Esophagus muscularis mucosa (tissue), 4 donors: ENCODE measurements at regions not wholly inside any gene's neighbourhood (a gene's known extent, or its start where the extent isn't known, plus 50 kb on each side); places are given as distances from the start of the nearest gene placed in this dataset.

Source experiments
- DNase-seq: peaks from one replicate; pipeline ENCODE4 v3.0.0-alpha.2; 2017; ENCODE audit errors: extremely low spot score
- H3K27ac ChIP-seq, 4 donors: fragments of 200-600 bp; sonication (generic); replicated peaks in 1 of 4; 1 replicate in 3 of 4; 2 replicates in 1 of 4; pipeline ENCODE4 v1.5.1; 2016 to 2019; ENCODE audit warnings: mild to moderate bottlenecking in 1 of 4
- H3K27me3 ChIP-seq, 4 donors: fragments of 200-600 bp; sonication (generic); one replicate each; pipeline versions ENCODE4 v1.5.1 to v1.6.0; 2016 to 2019
- H3K36me3 ChIP-seq, 4 donors: fragments of 200-600 bp; sonication (generic); one replicate each; pipeline ENCODE4 v1.5.1; 2016 to 2019
- H3K4me1 ChIP-seq, 4 donors: fragments of 200-600 bp; sonication (generic); one replicate each; pipeline ENCODE4 v1.5.1; 2016 to 2019
- H3K4me3 ChIP-seq, 4 donors: fragments of 200-600 bp; sonication (generic); 1 replicate in 2 of 4; 2 replicates in 2 of 4; pipeline ENCODE4 v1.5.1; 2016 to 2019; ENCODE audit warnings: mild to moderate bottlenecking in 4 of 4, moderate library complexity in 1 of 4
- H3K9me3 ChIP-seq, 4 donors: fragments of 200-600 bp; sonication (generic); 1 replicate in 3 of 4; 2 replicates in 1 of 4; pipeline ENCODE4 v1.5.1; 2016 to 2019
- EP300 ChIP-seq: sonication (generic); formaldehyde crosslinking; IDR thresholded peaks from one replicate; pipeline ENCODE4 v1.6.1; 2017; ENCODE audit warnings: antibody characterized with exemption
- POLR2A ChIP-seq: fragments of 450-650 bp; IDR thresholded peaks from one replicate; pipeline ENCODE4 v1.6.1; 2017; ENCODE audit warnings: antibody characterized with exemption, moderate library complexity, mild to moderate bottlenecking, low read depth
- POLR2AphosphoS5 ChIP-seq, 2 donors: sonication (generic); formaldehyde crosslinking; IDR thresholded peaks; one replicate each; pipeline ENCODE4 v1.6.1; 2017; ENCODE audit warnings: antibody characterized with exemption in 2 of 2
- WGBS: methylation state at CpG from one replicate; pipeline ENCODE4 v1.1.5; 2018; 5-methylcytosine and 5-hydroxymethylcytosine counted together
- intact Hi-C: fragments of 100-400 bp; cut with DNase I; formaldehyde crosslinking; loops from one replicate; pipeline ENCODE4 v1.15.1; 2023
- TF ChIP-seq, protein P1 (sequence below), 3 experiments: fragments of 200-600 bp in 2 of 3; fragments of 450-650 bp in 1 of 3; sonication (generic) in 2 of 3; IDR thresholded peaks; one replicate each; pipeline ENCODE4 v1.5.1; 2017 to 2019; ENCODE audit warnings: antibody characterized with exemption in 3 of 3, mild to moderate bottlenecking in 2 of 3, moderate library complexity in 1 of 3

DNA sequence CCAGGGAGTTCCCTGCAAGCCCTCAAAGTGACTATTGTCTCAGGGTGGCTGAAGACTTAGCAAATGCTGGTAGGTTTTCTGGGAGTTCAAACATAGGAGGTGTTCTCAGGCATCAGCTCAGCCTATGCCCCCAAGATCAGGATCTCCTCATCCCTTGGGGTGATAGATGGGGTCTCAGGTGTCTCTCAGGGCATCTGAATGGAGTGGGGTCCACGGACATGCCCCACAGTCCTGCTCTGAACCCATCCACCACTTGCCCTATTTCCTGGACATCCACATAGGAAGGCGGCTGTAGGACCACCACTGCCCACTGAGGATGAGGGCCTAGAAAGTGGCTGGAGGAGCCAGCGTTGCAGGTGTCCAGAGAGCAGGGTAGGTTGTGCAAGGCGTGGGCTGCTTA is 287.0 kb upstream of the CXCR4 start:
- Histone ChIP-seq H3K27me3 (peaks cover 0 to 31% (median 0%) of the 10 kb centered on the region in 4 donors), H3K4me3 (no peak overlapping the region), H3K9me3 (no peaks in the 10 kb centered on the region), H3K27ac (no peak overlapping the region), H3K36me3 (no peaks in the 10 kb centered on the region), H3K4me1 (peaks cover 0 to 7% (median 3%) of the 10 kb centered on the region in 4 donors)
- no peak for DNase-seq
- WGBS = 88% methylated on average over 2 of the region's 4 CpGs
- intact Hi-C loops = no loop called here
- TF ChIP-seq POLR2AphosphoS5 (IDR thresholded peaks at IDR 0.05) (no peak), POLR2A (no peak), EP300 (no peak)
- TF ChIP-seq, protein P1, sequence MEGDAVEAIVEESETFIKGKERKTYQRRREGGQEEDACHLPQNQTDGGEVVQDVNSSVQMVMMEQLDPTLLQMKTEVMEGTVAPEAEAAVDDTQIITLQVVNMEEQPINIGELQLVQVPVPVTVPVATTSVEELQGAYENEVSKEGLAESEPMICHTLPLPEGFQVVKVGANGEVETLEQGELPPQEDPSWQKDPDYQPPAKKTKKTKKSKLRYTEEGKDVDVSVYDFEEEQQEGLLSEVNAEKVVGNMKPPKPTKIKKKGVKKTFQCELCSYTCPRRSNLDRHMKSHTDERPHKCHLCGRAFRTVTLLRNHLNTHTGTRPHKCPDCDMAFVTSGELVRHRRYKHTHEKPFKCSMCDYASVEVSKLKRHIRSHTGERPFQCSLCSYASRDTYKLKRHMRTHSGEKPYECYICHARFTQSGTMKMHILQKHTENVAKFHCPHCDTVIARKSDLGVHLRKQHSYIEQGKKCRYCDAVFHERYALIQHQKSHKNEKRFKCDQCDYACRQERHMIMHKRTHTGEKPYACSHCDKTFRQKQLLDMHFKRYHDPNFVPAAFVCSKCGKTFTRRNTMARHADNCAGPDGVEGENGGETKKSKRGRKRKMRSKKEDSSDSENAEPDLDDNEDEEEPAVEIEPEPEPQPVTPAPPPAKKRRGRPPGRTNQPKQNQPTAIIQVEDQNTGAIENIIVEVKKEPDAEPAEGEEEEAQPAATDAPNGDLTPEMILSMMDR (IDR thresholded peaks at IDR 0.05) = no peak

DNA sequence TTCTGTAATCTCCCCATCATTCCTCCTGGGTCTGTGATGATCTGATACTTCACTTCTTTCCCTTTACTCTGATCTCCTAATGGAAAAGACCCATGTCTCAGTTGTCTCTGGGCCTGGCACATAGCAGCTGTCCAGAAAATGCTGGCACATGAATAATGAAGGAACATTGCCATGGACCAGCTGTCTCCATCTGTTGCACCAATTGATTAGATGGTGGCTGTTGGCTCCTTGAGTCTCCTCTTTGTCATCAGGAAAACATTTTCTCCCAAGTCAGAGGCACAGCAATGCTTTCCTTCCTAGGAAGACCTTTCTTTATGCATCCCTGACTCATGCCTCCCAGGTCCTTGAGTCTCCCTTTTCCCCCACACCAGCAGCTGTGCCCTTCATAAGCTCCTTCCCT is 286.2 kb upstream of the CXCR4 start:
- intact Hi-C loops = no loop called here
- TF ChIP-seq EP300 = no peak
- no peak for TF ChIP-seq POLR2AphosphoS5 (IDR thresholded peaks at IDR 0.05)
- TF ChIP-seq POLR2A = no peak
- H3K9me3 ChIP-seq = no peaks in the 10 kb centered on the region
- no peak overlapping the region for H3K27ac ChIP-seq
- no peak for DNase-seq
- no peaks in the 10 kb centered on the region for H3K36me3 ChIP-seq
- H3K4me1 ChIP-seq = peaks cover 0 to 7% (median 3%) of the 10 kb centered on the region in 4 donors
- no peak overlapping the region for H3K4me3 ChIP-seq
- peaks cover 0 to 34% (median 0%) of the 10 kb centered on the region in 4 donors for H3K27me3 ChIP-seq

DNA sequence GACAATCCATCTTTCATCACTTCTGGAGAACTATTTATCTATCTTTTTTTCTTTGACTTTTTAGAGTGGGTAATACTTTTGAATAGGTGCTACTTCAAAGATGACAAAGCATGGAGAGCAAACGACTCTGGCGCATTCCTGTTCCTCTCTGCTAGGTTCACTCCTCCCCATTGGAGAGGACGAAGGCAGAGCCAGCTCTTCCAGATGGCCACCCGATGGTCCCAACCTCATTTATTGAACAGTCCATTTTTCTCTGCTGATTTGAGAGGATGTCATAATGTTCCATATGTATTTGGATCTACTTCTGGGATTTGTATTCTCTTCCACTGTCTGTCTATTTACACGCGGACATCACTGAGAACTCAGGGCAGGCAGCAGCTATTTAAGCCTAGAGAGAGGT is 284.3 kb upstream of the CXCR4 start:
- TF ChIP-seq POLR2AphosphoS5 (IDR thresholded peaks at IDR 0.05) = no peak
- TF ChIP-seq, protein P1 (IDR thresholded peaks at IDR 0.05) = no peak
- no peak for TF ChIP-seq POLR2A
- TF ChIP-seq EP300 = no peak
- intact Hi-C loops = no loop called here
- H3K4me3 ChIP-seq = no peak overlapping the region
- H3K36me3 ChIP-seq = no peaks in the 10 kb centered on the region
- 49% methylated on average over 6 of the region's 6 CpGs for WGBS
- H3K27ac ChIP-seq = no peak overlapping the region
- H3K27me3 ChIP-seq = peaks cover 0 to 26% (median 0%) of the 10 kb centered on the region in 4 donors
- no peak for DNase-seq
- peaks cover 0 to 7% (median 3%) of the 10 kb centered on the region in 4 donors for H3K4me1 ChIP-seq
- H3K9me3 ChIP-seq = no peaks in the 10 kb centered on the region

DNA sequence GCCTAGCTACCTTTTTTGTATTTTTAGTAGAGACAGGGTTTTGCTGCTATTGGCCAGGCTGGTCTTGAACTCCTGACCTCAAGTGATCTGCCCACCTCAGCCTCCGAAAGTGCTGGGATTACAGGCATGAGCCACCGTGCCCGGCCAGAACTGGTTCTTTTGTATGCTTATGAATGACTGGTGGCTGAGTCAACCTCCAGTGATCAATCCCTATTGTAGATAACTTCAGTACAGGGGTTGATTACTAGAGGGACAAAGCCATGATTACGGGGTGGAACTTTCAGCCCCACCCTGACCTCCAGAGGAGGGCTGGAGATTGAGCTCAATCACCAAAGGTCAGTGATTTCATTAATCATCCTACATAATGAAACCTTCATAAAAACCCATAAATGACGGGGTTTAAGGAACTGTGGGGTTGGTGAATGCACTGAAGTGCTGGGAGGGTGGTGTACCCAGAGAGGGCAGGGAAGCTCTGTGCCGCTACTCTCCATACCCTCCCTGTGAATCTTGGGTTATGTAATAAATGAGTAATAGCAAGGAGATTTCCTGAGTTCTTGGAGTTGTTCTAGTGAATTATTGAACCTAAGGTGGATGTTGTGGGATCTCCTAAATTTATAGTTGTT is 281.8 kb upstream of the CXCR4 start:
- 93% methylated on average over 6 of the region's 6 CpGs for WGBS
- peaks cover 0 to 7% (median 3%) of the 10 kb centered on the region in 4 donors for H3K4me1 ChIP-seq
- intact Hi-C loops = no loop called here
- TF ChIP-seq, protein P1 (IDR thresholded peaks at IDR 0.05) = no peak
- TF ChIP-seq POLR2AphosphoS5 (IDR thresholded peaks at IDR 0.05) = no peak
- no peak for TF ChIP-seq POLR2A
- TF ChIP-seq EP300 = no peak
- no peak overlapping the region for H3K4me3 ChIP-seq
- DNase-seq = no peak
- H3K27ac ChIP-seq = no peak overlapping the region
- H3K36me3 ChIP-seq = no peaks in the 10 kb centered on the region
- H3K9me3 ChIP-seq = no peaks in the 10 kb centered on the region
- peaks cover 0 to 11% (median 0%) of the 10 kb centered on the region in 4 donors for H3K27me3 ChIP-seq

DNA sequence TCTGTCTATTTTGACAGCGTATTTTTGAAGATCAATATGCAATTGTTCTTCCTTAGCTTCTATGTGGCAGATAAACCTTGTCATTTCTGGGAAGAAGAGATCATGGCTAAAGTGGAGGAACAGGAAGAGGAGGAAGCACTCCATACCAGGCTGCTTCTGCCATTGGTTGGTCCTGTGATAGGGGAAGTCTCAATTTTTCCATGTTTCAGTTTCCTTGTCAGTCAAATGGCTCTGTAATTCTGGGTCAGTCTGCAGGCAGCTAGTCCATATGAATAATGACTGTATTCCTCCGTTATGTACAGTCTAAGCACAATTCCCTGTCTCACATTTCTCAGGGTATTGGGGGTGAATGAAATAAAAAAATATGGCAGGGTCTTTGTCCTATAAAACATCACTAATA is 277.6 kb upstream of the CXCR4 start:
- Histone ChIP-seq H3K9me3 (no peaks in the 10 kb centered on the region), H3K27ac (no peak overlapping the region), H3K4me1 (no peaks in the 10 kb centered on the region), H3K27me3 (peaks cover 0 to 5% (median 0%) of the 10 kb centered on the region in 4 donors), H3K4me3 (no peak overlapping the region), H3K36me3 (no peaks in the 10 kb centered on the region)
- intact Hi-C loops = no loop called here
- no peak for DNase-seq
- 90% methylated on average over 2 of the region's 2 CpGs for WGBS
- TF ChIP-seq EP300 = no peak
- TF ChIP-seq, protein P1 (IDR thresholded peaks at IDR 0.05) = no peak
- no peak for TF ChIP-seq POLR2AphosphoS5 (IDR thresholded peaks at IDR 0.05)
- TF ChIP-seq POLR2A = no peak
